Smooth muscle cell (in vitro differentiated cells): ENCODE measurements at regions not wholly inside any gene's neighbourhood (a gene's known extent, or its start where the extent isn't known, plus 50 kb on each side); places are given as distances from the start of the nearest gene placed in this dataset.

Source experiments
- DNase-seq: peaks from one replicate; lab custom pipeline; 2025; ENCODE audit not compliant: unreplicated experiment; lab: John Stamatoyannopoulos, UW
- H2AFZ ChIP-seq: fragments of 200-600 bp; sonication (generic); 2 replicates; pipeline ENCODE4 v1.6.0; 2016; ENCODE audit warnings: antibody characterized with exemption, low read depth, mild to moderate bottlenecking
- H3F3A ChIP-seq: fragments of 200-600 bp; sonication (generic); 2 replicates; pipeline ENCODE4 v1.6.0; 2017; ENCODE audit warnings: antibody characterized with exemption, low read depth
- H3K27ac ChIP-seq: fragments of 200-600 bp; sonication (generic); 2 replicates; pipeline ENCODE4 v1.5.1; 2016; ENCODE audit warnings: low read depth, mild to moderate bottlenecking
- H3K27me3 ChIP-seq: fragments of 200-600 bp; sonication (generic); 2 replicates; pipeline ENCODE4 v1.6.1; 2016; ENCODE audit warnings: low read depth, mild to moderate bottlenecking
- H3K36me3 ChIP-seq: fragments of 200-600 bp; sonication (generic); 2 replicates; pipeline ENCODE4 v1.5.1; 2016; ENCODE audit warnings: low read depth
- H3K4me1 ChIP-seq: fragments of 200-600 bp; sonication (generic); 2 replicates; pipeline ENCODE4 v1.5.1; 2016; ENCODE audit warnings: low read depth
- H3K4me2 ChIP-seq: fragments of 200-600 bp; sonication (generic); 2 replicates; pipeline ENCODE4 v1.6.0; 2016; ENCODE audit warnings: mild to moderate bottlenecking
- H3K4me3 ChIP-seq: fragments of 200-600 bp; sonication (generic); 2 replicates; pipeline ENCODE4 v1.5.1; 2016; ENCODE audit warnings: mild to moderate bottlenecking
- H3K79me2 ChIP-seq: fragments of 200-600 bp; sonication (generic); 2 replicates; pipeline ENCODE4 v1.6.0; 2016; ENCODE audit warnings: low read depth, mild to moderate bottlenecking
- H3K9ac ChIP-seq: fragments of 200-600 bp; sonication (generic); 2 replicates; pipeline ENCODE4 v1.6.0; 2016; ENCODE audit warnings: low read depth
- H3K9me3 ChIP-seq: fragments of 200-600 bp; sonication (generic); replicated peaks from 2 replicates; pipeline ENCODE4 v1.5.1; 2016; ENCODE audit warnings: low read depth
- H4K20me1 ChIP-seq: fragments of 200-600 bp; sonication (generic); 2 replicates; pipeline ENCODE4 v1.6.0; 2016; ENCODE audit warnings: low read depth
- CTCF ChIP-seq: fragments of 200-600 bp; sonication (generic); IDR thresholded peaks from 2 replicates; pipeline ENCODE4 v1.5.1; 2017; ENCODE audit warnings: borderline replicate concordance, mild to moderate bottlenecking, antibody characterized with exemption; ENCODE audit not compliant: insufficient read depth, poor library complexity, severe bottlenecking
- WGBS: methylation state at CpG from one replicate; pipeline ENCODE4 v1.1.7; 2016; ENCODE audit warnings: low lambda C conversion rate; 5-methylcytosine and 5-hydroxymethylcytosine counted together

GRCh38 chr2:81648370-81648769 is 1343.8 kb upstream of the LRRTM1 start:
- Histone ChIP-seq H3K9me3 (no peaks in the 10 kb centered on the region), H3K27me3 (no peaks in the 10 kb centered on the region), H3K4me2 (no peak overlapping the region), H3K36me3 (no peaks in the 10 kb centered on the region), H3K27ac (peak overlapping the region; percentile 31), H3K4me3 (no peak overlapping the region), H3F3A (no peaks in the 10 kb centered on the region), H2AFZ (no peak overlapping the region), H3K4me1 (peaks cover 11% of the 10 kb centered on the region), H3K79me2 (no peaks in the 10 kb centered on the region), H3K9ac (no peak overlapping the region), H4K20me1 (no peaks in the 10 kb centered on the region)
- DNase-seq, result no peak
- WGBS, result 74% methylated on average over 5 of the region's 5 CpGs
- no peak for TF ChIP-seq CTCF

- Histone ChIP-seq H3K27ac (peak overlapping the region; percentile 31), H3K4me1 (peaks cover 11% of the 10 kb centered on the region), H3F3A (no peaks in the 10 kb centered on the region), H2AFZ (no peak overlapping the region), H3K79me2 (no peaks in the 10 kb centered on the region), H3K9me3 (no peaks in the 10 kb centered on the region), H4K20me1 (no peaks in the 10 kb centered on the region), H3K4me2 (no peak overlapping the region), H3K4me3 (no peak overlapping the region), H3K36me3 (no peaks in the 10 kb centered on the region), H3K27me3 (no peaks in the 10 kb centered on the region), H3K9ac (no peak overlapping the region)
- TF ChIP-seq CTCF, result no peak
- DNase-seq, result no peak
Observed at GRCh38 chr2:81647715-81648230, 1343.2 kb upstream of the LRRTM1 start.

DNA sequence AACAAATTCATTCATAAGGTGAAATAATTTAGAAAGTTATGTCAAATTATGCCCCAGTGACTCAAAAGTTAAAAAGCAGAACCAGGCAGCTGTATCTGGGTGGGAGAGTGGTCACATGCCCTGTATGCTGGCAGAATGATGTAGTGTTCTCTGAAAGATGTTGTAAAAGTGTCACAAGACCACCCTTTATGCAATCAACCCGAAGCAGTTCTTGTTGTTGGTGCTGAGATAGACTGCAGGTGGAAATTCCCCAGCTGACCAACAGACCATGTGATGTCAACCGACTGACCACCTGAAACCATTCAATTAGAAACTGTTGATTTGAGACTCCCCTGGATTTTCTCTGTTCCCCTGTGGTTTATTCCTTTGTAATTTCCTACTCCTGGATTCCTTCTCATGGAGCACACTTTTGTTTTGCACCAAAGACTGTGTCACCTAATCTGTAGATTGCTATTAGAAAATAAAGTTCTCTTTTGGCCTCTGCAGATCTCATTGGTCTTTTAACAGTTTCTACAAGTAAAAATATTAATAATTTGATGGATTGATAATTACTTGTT is 1341.3 kb upstream of the LRRTM1 start:
- no peaks in the 10 kb centered on the region for H3K9me3 ChIP-seq
- H3K4me1 ChIP-seq, result peaks cover 11% of the 10 kb centered on the region
- no peaks in the 10 kb centered on the region for H4K20me1 ChIP-seq
- TF ChIP-seq CTCF, result no peak
- no peak for DNase-seq
- no peak overlapping the region for H3K4me3 ChIP-seq
- no peak overlapping the region for H3K27ac ChIP-seq
- H3K79me2 ChIP-seq, result no peaks in the 10 kb centered on the region
- 82% methylated on average over 2 of the region's 2 CpGs for WGBS
- H3K27me3 ChIP-seq, result no peaks in the 10 kb centered on the region
- no peaks in the 10 kb centered on the region for H3K36me3 ChIP-seq
- no peak overlapping the region for H3K4me2 ChIP-seq
- H3F3A ChIP-seq, result no peaks in the 10 kb centered on the region
- no peak overlapping the region for H2AFZ ChIP-seq
- no peak overlapping the region for H3K9ac ChIP-seq

GRCh38 chr2:81644189-81644588 is 1339.6 kb upstream of the LRRTM1 start:
- H3K79me2 ChIP-seq, result no peaks in the 10 kb centered on the region
- no peaks in the 10 kb centered on the region for H3F3A ChIP-seq
- TF ChIP-seq CTCF, result no peak
- H3K4me2 ChIP-seq, result no peak overlapping the region
- H3K9me3 ChIP-seq, result no peaks in the 10 kb centered on the region
- DNase-seq, result no peak
- H3K36me3 ChIP-seq, result no peaks in the 10 kb centered on the region
- no peak overlapping the region for H2AFZ ChIP-seq
- H3K4me1 ChIP-seq, result peaks cover 11% of the 10 kb centered on the region
- 59% methylated on average over 1 of the region's 1 CpG for WGBS
- H3K4me3 ChIP-seq, result no peak overlapping the region
- no peaks in the 10 kb centered on the region for H3K27me3 ChIP-seq
- no peak overlapping the region for H3K27ac ChIP-seq
- no peaks in the 10 kb centered on the region for H4K20me1 ChIP-seq
- H3K9ac ChIP-seq, result no peak overlapping the region
